NCI-H2107 treated with DMSO at 0.1 percent for 48 hours (cell line): ENCODE measurements at regions not wholly inside any gene's neighbourhood (a gene's known extent, or its start where the extent isn't known, plus 50 kb on each side); places are given as distances from the start of the nearest gene placed in this dataset.

Source experiments
- DNase-seq: peaks from one replicate; lab custom pipeline; 2025; ENCODE audit not compliant: unreplicated experiment; lab: John Stamatoyannopoulos, UW

DNA sequence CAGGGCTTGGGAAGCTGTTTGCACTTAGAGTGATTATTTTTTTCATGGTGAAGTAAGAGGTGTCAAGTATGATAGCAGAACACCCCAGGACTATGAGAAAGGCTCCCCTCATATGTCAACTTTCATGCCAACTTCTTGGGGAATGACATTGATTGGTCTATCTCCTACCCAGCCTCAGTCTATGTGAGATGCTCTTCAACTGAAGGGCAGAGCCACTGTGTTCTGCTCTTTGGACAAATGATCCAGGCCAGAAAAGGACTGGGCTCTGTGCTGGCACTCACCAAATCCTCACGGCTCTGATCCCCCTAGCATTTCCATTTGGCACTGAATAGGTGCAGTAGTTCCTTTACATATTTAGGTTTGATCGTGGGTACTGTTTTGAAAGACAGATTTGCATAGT is 151.1 kb downstream of the DMRT2 start:
- DNase-seq = no peak

- DNase-seq = no peak
Measured at GRCh38 chr9:1201901-1202300, 151.7 kb downstream of the DMRT2 start.

GRCh38 chr9:1202512-1203280 is 152.5 kb downstream of the DMRT2 start:
- DNase-seq = no peak

GRCh38 chr9:1207686-1208085 is 157.5 kb downstream of the DMRT2 start:
- no peak for DNase-seq

DNA sequence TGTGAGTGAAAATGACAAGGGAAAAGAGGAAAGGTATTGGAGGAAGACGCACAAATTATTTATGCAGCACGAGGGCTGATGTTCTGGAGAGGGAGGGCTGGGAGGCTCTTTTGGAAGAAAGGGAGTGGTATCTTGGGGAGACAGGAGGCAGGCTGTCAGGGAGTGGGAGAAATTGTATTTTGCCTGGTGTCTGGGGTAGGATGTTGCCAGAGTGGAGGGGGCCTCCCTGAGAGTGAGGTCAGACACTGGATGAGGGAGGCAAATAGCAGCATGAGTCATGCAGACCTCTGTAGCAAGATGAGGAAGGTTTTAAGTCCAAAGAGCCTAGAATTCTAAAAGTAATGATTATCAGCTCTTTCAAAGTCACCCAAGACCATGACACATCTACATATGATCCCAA is 158.0 kb downstream of the DMRT2 start:
- no peak for DNase-seq

GRCh38 chr9:1210954-1211353 is 160.8 kb downstream of the DMRT2 start:
- no peak for DNase-seq

GRCh38 chr9:1216532-1216931 is 166.4 kb downstream of the DMRT2 start:
- no peak for DNase-seq

DNA sequence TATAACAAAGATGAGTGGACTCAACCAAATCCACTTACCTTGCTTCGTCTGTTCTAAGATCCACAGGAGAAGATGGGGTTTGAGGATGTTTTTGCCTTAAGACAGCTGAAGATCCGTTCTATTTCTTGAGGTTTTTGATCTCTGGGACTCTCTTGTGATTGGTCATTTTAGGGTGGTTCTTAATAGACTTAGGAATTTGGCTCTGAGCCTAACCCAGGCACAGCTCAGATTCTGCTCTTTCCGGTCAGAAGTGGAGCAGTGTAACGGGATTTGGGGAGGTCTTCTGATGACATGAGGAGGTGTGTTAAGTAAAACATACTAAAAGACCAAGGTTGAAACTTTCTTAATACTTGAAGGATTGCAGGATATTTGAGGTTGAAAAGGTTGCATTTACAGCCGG is 166.9 kb downstream of the DMRT2 start:
- DNase-seq = no peak

DNA sequence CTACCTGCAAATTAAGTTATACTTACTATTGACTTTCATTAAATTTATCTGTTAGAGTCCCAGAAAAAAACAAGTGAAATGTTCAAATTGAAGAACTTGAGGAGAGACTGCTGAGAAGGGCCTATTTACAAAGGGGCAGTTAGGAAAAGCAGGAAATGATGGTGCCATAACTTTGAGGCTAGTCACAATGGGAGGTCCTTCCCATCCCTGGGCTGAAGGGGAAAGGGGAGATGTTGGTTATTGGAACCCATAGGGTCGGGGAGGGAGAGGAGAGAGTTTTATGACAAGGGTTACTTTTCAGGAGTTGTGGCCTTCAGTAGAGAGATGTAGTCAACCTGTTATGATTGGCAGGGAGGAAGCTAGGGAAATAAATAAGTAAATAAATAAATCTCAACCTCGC is 169.1 kb downstream of the DMRT2 start:
- DNase-seq = no peak

- DNase-seq = no peak
Measured at GRCh38 chr9:1221298-1221697, 171.1 kb downstream of the DMRT2 start.

DNA sequence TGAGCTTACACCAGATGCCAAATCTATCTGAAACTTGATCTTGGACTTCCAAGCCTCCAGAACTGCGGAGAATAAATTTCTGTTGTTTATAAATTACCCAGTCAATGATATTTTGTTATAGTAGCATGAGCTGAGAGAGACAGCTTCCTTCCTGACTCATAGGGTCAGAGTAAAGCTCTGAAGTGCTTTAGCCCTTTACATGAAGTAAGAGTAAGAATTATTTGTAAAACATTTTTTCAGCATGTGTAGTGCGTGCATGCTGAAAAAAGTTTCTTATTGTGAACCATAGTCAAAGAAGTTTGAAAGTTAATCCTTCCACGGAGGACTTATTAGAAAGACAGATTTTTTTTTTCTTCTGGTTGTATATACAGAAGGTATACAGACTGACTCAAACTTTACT is 172.4 kb downstream of the DMRT2 start:
- DNase-seq = no peak

DNA sequence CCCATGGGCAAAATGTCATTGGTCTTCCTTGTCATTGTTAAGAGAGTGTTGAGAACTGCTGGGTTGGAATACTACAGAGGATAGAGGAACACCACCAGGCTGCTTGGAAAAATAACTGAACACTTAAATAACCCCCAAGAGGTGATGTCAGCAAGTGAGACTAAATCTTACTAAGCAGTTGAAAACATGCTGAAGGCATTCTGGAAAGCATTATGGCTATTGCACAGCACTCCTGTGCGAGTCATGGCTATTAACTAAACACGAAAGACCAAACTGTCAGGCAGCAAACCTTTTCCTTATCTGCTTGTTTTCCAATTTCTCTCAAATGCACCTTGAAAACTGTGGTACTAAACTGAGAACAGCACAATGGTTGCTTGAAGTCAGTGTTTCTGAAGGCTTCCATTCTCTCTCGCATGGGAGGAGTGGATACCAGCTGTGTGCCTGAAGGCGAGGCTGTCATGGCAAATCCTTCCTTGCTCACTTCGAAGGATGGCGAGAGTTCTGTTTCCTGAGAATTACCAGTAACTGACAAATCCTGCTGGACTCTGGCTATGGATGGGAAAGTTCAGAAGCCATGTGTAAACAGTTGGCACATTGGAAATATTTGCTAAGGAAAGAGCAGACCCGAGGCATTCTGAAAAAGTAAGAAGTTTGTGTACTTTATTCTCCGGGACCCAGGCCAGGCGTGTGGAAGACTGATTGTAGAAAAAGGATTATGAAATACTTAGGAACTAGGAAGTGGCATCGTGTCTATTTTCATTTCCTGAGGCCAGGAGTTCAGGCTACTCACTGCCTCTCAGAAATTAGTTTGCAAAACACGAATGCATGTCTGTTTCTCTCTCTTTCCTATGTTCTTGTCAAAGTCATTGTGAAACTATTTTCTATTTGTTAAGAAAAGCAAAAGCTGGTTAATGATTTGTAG is 182.1 kb downstream of the DMRT2 start:
- no peak for DNase-seq

- DNase-seq = no peak
Measured at GRCh38 chr9:1233568-1233967, 183.4 kb downstream of the DMRT2 start.

DNA sequence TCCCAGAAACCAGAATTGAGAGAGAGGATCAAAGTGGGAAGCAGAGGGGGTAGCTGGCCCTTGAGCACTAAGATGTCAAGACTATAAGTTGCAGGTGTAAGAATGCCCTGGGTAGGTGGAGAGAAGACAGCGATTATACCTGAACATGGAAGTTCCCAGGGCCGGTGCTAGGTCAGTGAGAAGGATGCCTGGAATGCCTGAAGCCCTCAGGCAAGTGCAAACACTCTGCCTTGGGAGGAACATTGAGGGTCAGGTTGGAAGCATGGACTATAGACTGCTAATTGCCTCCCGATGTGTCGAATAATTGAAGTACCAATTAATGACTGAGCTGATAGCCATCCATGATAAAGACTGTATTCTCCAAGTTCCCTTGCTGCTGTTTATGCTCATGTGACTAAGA is 185.5 kb downstream of the DMRT2 start:
- no peak for DNase-seq

GRCh38 chr9:1236061-1236460 is 185.9 kb downstream of the DMRT2 start:
- no peak for DNase-seq

- no peak for DNase-seq
Measured at GRCh38 chr9:1238407-1238806, 188.2 kb downstream of the DMRT2 start.

DNA sequence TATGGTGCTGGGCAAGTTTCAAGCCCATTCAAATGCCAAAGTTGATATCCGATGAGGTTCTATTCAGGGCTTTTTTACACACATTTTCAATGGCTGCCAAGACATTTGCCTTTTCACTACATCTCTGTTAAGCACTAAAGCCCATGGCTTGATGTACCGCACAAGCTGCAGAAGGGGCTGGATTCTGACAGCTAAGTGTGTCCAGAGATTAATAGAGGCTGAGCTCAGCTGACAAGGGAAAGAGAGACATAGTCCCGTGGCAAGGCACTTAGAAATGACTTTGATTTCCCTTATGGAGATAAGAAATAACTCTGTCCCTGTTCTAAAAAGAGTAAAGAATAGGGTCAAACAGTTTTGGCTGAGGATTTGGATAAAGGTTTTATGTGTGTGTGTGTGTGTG is 198.6 kb downstream of the DMRT2 start:
- no peak for DNase-seq

GRCh38 chr9:1253064-1253979 is 203.2 kb downstream of the DMRT2 start:
- no peak for DNase-seq

DNA sequence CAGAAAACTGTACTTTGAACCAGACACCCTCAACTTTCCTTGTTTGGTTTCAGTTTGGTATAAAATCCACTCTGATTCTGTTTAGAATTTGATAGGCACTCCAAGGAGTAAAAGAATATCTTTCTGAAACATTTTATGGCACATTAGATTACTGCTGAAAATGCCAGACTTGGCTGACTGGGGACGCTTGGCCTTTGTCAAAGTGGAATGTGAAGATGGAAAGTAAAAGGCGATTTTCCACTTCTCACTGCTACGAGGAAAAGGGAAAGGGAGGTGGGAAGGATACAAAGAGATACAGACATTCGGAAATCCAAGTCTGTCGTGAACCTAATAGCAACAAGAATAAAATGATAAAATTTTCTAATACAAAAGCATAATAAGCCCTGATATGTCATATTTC is 203.9 kb downstream of the DMRT2 start:
- no peak for DNase-seq

GRCh38 chr9:1256178-1256577 is 206.0 kb downstream of the DMRT2 start:
- no peak for DNase-seq

DNA sequence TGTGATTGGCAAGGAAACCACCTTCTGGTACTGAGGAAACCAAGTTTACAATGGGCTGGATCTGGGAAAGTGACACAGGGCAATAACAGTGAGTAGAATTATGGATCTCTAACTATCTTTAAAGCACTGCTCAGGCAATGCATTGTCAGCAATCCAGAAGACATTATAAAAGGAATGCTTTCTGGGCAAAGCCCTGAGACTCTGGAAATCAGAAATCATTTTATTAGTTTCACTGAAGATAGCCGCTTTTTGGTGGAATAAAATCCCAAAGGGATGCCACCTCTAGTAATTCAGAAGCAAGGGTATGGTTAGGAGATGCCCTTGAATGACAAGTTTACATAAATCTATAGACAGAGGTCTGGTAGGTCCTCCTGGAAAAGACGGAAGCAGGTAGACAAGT is 211.1 kb downstream of the DMRT2 start:
- DNase-seq = no peak
